CD1c-positive myeloid dendritic cell (primary cell): ENCODE measurements at regions not wholly inside any gene's neighbourhood (a gene's known extent, or its start where the extent isn't known, plus 50 kb on each side); places are given as distances from the start of the nearest gene placed in this dataset.

Experiments used
- DNase-seq: peaks from one replicate; pipeline ENCODE4 v3.0.0-alpha.2; 2016; ENCODE audit errors: extremely low spot score

- DNase-seq = no peak
Measured at GRCh38 chr10:123952099-123952498, 60.5 kb upstream of the CPXM2 start.

DNA sequence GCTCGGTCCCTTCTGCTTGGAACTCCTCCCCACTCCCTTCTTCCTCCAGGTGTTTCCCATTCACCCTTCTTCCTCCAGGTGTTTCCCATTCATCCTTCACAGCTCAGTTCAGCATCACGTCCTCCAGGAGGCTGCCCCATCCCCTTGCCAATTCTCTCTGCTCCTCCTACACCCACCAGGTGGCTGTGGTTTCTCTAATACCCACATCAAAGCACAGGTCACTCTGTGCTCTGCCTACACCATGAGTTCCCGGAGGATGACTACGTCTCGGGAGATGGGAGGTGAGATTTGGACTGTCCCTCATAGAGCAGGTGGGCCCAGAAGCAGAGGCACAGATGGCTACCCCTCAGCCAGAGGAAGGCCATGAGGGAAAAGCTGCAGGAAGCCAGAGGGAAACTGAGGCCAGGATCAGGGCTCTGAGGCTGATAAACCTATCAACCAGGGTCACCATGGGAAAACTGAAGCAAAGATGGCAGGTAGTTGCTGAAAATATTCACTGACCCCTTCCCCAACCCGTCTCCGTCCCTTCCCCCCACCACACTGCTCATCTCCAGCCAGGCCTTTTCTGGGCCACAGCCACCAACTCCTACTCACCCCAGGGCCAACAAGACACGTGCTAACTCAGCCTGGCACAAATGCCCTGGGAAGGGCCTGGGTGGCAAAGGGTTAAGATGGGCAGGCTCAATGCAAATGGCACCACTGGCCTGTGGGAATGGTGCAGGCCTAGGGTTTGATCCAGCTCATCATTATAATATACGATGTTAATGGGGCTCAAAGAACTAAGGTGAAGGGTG is 56.6 kb upstream of the CPXM2 start:
- no peak for DNase-seq

GRCh38 chr10:123945325-123945920 is 53.8 kb upstream of the CPXM2 start:
- DNase-seq = peak; percentile 6

GRCh38 chr10:123944661-123945060 is 53.1 kb upstream of the CPXM2 start:
- no peak for DNase-seq

DNA sequence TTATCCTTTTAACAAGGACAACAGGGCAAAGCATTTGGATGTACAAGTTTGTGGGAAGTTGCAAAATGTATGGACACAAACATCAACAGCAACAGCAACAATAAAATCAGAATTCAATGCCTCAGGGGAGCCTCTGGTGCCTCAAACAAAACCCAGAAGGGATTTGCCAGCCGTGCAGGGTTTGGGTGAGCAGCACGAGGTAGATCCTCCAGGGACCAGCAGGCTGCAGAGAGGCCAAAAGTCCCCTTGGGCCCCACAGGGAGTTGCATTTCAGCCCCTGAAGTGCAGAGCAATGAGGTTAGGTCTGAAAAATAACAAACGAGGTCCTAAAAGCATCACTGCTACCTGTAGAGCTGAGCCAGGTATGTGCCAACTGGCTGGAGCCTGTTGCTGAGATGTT is 51.7 kb upstream of the CPXM2 start:
- DNase-seq = no peak

GRCh38 chr10:123942114-123942861 is 50.7 kb upstream of the CPXM2 start:
- no peak for DNase-seq
